WTC11 (cell line): ENCODE measurements at regions not wholly inside any gene's neighbourhood (a gene's known extent, or its start where the extent isn't known, plus 50 kb on each side); places are given as distances from the start of the nearest gene placed in this dataset.

Experiments used
- ATAC-seq: fragments of 200-7000 bp; cut with Tn5 transposase; 2 replicates; pipeline ENCODE4 v1.10.0; 2021; ENCODE audit warnings: mild to moderate bottlenecking, moderate library complexity
- CTCF ChIA-PET: fragments of 300-600 bp; sonication (Branson Sonifier 250); formaldehyde crosslinking; loops from one replicate; lab custom pipeline; 2021; ENCODE audit warnings: antibody characterized with exemption; lab: Charles Lee
- POLR2A ChIA-PET: fragments of 350-600 bp; sonication (Branson Sonifier 250); formaldehyde crosslinking; loops from one replicate; lab custom pipeline; 2021; ENCODE audit warnings: antibody characterized with exemption; lab: Charles Lee
- DNase-seq: peaks from one replicate; pipeline ENCODE4 v3.0.0; 2021; ENCODE audit warnings: low spot score
- H3K27ac Mint-ChIP-seq: 2 replicates; pipeline ENCODE4 v1.8.0; 2021; ENCODE audit warnings: mixed read lengths
- H3K27me3 Mint-ChIP-seq: 2 replicates; pipeline ENCODE4 v1.8.0; 2021; ENCODE audit warnings: low read depth, mild to moderate bottlenecking, moderate library complexity, mixed read lengths
- H3K36me3 Mint-ChIP-seq: 2 replicates; pipeline ENCODE4 v1.8.0; 2021; ENCODE audit warnings: mixed read lengths
- H3K4me1 Mint-ChIP-seq: 2 replicates; pipeline ENCODE4 v1.8.0; 2022; ENCODE audit warnings: mixed read lengths
- H3K4me3 Mint-ChIP-seq: 2 replicates; pipeline ENCODE4 v1.8.0; 2021; ENCODE audit warnings: mild to moderate bottlenecking, moderate library complexity, mixed read lengths
- H3K9me3 Mint-ChIP-seq: 2 replicates; pipeline ENCODE4 v1.8.0; 2021; ENCODE audit warnings: mixed read lengths
- ARID4B ChIP-seq: sonication (generic); formaldehyde crosslinking; IDR thresholded peaks from 2 replicates; pipeline ENCODE4 v1.8.0; 2023; ENCODE audit warnings: missing genetic modification reagents, mild to moderate bottlenecking, borderline replicate concordance
- CBFB ChIP-seq: sonication (generic); formaldehyde crosslinking; IDR thresholded peaks from 2 replicates; pipeline ENCODE4 v1.8.1; 2022; ENCODE audit warnings: mild to moderate bottlenecking, low read depth, missing genetic modification reagents
- CREM ChIP-seq: sonication (generic); formaldehyde crosslinking; IDR thresholded peaks from 2 replicates; pipeline ENCODE4 v1.8.1; 2022; ENCODE audit warnings: mild to moderate bottlenecking, missing genetic modification reagents, moderate library complexity
- ELF4 ChIP-seq: sonication (generic); formaldehyde crosslinking; IDR thresholded peaks from 2 replicates; pipeline ENCODE4 v1.8.1; 2022; ENCODE audit warnings: low read depth, mild to moderate bottlenecking, moderate library complexity, missing genetic modification reagents
- FOXJ3 ChIP-seq: sonication (generic); formaldehyde crosslinking; IDR thresholded peaks from 2 replicates; pipeline ENCODE4 v1.9.0; 2021; ENCODE audit warnings: missing genetic modification reagents, mild to moderate bottlenecking, borderline replicate concordance
- FOXP4 ChIP-seq: sonication (generic); formaldehyde crosslinking; IDR thresholded peaks from 2 replicates; pipeline ENCODE4 v1.8.0; 2022; ENCODE audit warnings: mild to moderate bottlenecking, missing genetic modification reagents
- NR2C2 ChIP-seq: sonication (generic); formaldehyde crosslinking; IDR thresholded peaks from 2 replicates; pipeline ENCODE4 v1.8.0; 2022; ENCODE audit warnings: mild to moderate bottlenecking, missing genetic modification reagents
- NR3C1 ChIP-seq: sonication (generic); formaldehyde crosslinking; conservative IDR thresholded peaks from 2 replicates; pipeline ENCODE4 v1.8.1; 2023; ENCODE audit warnings: low read depth, mild to moderate bottlenecking, missing genetic modification reagents
- SMAD4 ChIP-seq: sonication (generic); formaldehyde crosslinking; IDR thresholded peaks from 2 replicates; pipeline ENCODE4 v1.8.0; 2022; ENCODE audit warnings: mild to moderate bottlenecking, missing genetic modification reagents
- SOX15 ChIP-seq: fragments of 250-450 bp; sonication (Bioruptor Pico); IDR thresholded peaks from 2 replicates; pipeline ENCODE4 v1.9.0; 2021; ENCODE audit warnings: mild to moderate bottlenecking
- STAT6 ChIP-seq: sonication (generic); formaldehyde crosslinking; conservative IDR thresholded peaks from 2 replicates; pipeline ENCODE4 v1.8.1; 2023; ENCODE audit warnings: mild to moderate bottlenecking, low read depth, missing genetic modification reagents, moderate library complexity
- TCF7 ChIP-seq: sonication (generic); formaldehyde crosslinking; IDR thresholded peaks from 2 replicates; pipeline ENCODE4 v1.8.0; 2022; ENCODE audit warnings: mild to moderate bottlenecking, low read depth, missing genetic modification reagents, moderate library complexity
- TP53 ChIP-seq: sonication (generic); formaldehyde crosslinking; IDR thresholded peaks from 2 replicates; pipeline ENCODE4 v1.8.1; 2023; ENCODE audit warnings: mild to moderate bottlenecking, missing genetic modification reagents
- ZBTB21 ChIP-seq: sonication (generic); formaldehyde crosslinking; IDR thresholded peaks from 2 replicates; pipeline ENCODE4 v1.8.1; 2023; ENCODE audit warnings: mild to moderate bottlenecking, missing genetic modification reagents, borderline replicate concordance
- ZNF219 ChIP-seq: sonication (generic); formaldehyde crosslinking; IDR thresholded peaks from 2 replicates; pipeline ENCODE4 v1.8.0; 2023; ENCODE audit warnings: missing genetic modification reagents, mild to moderate bottlenecking, borderline replicate concordance
- ZNF317 ChIP-seq: sonication (generic); formaldehyde crosslinking; IDR thresholded peaks from 2 replicates; pipeline ENCODE4 v1.8.1; 2023; ENCODE audit warnings: low read depth, mild to moderate bottlenecking, moderate library complexity, missing genetic modification reagents, borderline replicate concordance

- peaks cover 41% of the 10 kb centered on the region for H3K4me1 Mint-ChIP-seq
- CTCF ChIA-PET = interaction anchor here (1.1 kb wide), 2 partner anchors 15 to 30 kb away, joined by 3 to 4 read pairs; no protein-coding TSS in a partner anchor
- H3K36me3 Mint-ChIP-seq = no peaks in the 10 kb centered on the region
- POLR2A ChIA-PET = no interaction called here
- H3K4me3 Mint-ChIP-seq = no peak overlapping the region
- ATAC-seq = no peak
- TF ChIP-seq ARID4B (CRISPR knock-in tag) = no peak
- TF ChIP-seq NR3C1 (CRISPR knock-in tag) = no peak
- no peak for TF ChIP-seq CREM
- no peak for TF ChIP-seq STAT6 (CRISPR knock-in tag)
- TF ChIP-seq NR2C2 = no peak
- no peak for TF ChIP-seq FOXJ3 (CRISPR knock-in tag)
- no peak for TF ChIP-seq ZNF219 (CRISPR knock-in tag)
- TF ChIP-seq SOX15 = no peak
- TF ChIP-seq TCF7 (CRISPR knock-in tag) = no peak
- TF ChIP-seq ZNF317 (CRISPR knock-in tag) = no peak
- TF ChIP-seq ELF4 (CRISPR knock-in tag) = no peak
- TF ChIP-seq SMAD4 = no peak
- no peak for TF ChIP-seq ZBTB21 (CRISPR knock-in tag)
- no peak for TF ChIP-seq CBFB (CRISPR knock-in tag)
- no peak for TF ChIP-seq TP53
- TF ChIP-seq, all 79 proteins: peak for 0
- Mint-ChIP-seq H3K27ac (no peak overlapping the region), H3K27me3 (peaks cover 7% of the 10 kb centered on the region), H3K9me3 (no peaks in the 10 kb centered on the region)
- DNase-seq = no peak
Observed at GRCh38 chr11:120027546-120028180, 110.2 kb downstream of the TRIM29 start.

- POLR2A ChIA-PET = no interaction called here
- DNase-seq = peak; percentile 22
- CTCF ChIA-PET = interaction anchor here (1.1 to 5.0 kb wide), 5 partner anchors 10 to 83 kb away, joined by 3 to 32 read pairs (median 11); no protein-coding TSS in a partner anchor
- Mint-ChIP-seq H3K4me3 (no peak overlapping the region), H3K36me3 (no peaks in the 10 kb centered on the region), H3K27me3 (peaks cover 12% of the 10 kb centered on the region), H3K27ac (no peak overlapping the region), H3K9me3 (0 out of 2 replicates have a peak, but pooled peaks cover 4% of the 10 kb centered on the region), H3K4me1 (peaks cover 39% of the 10 kb centered on the region)
- TF ChIP-seq FOXP4 (CRISPR knock-in tag) = 0 out of 2 replicates have a peak, but pooled peaks have one; percentile 27
- no peak for TF ChIP-seq TP53
- no peak for ATAC-seq
Observed at GRCh38 chr11:120025606-120026335, 112.1 kb downstream of the TRIM29 start.
